ENCODE measurements at regions not wholly inside any gene's neighbourhood (a gene's known extent, or its start where the extent isn't known, plus 50 kb on each side); places are given as distances from the start of the nearest gene placed in this dataset.

- CTCF ChIA-PET, result no interaction called here
- no peaks in the 10 kb centered on the region for H3K4me1 ChIP-seq
- H3K9me3 ChIP-seq, result no peaks in the 10 kb centered on the region
- no peak overlapping the region for H3K27ac ChIP-seq
- POLR2A ChIA-PET, result no interaction called here
- H3K4me3 ChIP-seq, result no peak overlapping the region
- 79% methylated on average over 2 of the region's 2 CpGs for WGBS (ENCODE audit: missing lambda C conversion rate)
- ATAC-seq (no peak), FAIRE-seq (no peak), DNase-seq (ENCODE audit: low read depth in 1 of 2, low spot score in 1 of 2) (no peak)
- TF ChIP-seq HOXB5 (CRISPR knock-in tag; IDR thresholded peaks at IDR 0.05) (no peak), ZNF302 (CRISPR knock-in tag; IDR thresholded peaks at IDR 0.05) (no peak), FOXS1 (CRISPR knock-in tag; IDR thresholded peaks at IDR 0.05) (no peak), CTCF (IDR thresholded peaks at IDR 0.05) (no peak), ELK1 (IDR thresholded peaks at IDR 0.05; ENCODE audit: low read depth, low read length) (no peak), NR3C1 (IDR thresholded peaks at IDR 0.05) (no peak), RAD21 (conservative IDR thresholded peaks at IDR 0.05 in 1 of 2, IDR thresholded peaks at IDR 0.05 in 1 of 2) (no peak), ZFP36 (IDR thresholded peaks at IDR 0.05; ENCODE audit: borderline replicate concordance, partially characterized antibody) (no peak), RNF2 (IDR thresholded peaks at IDR 0.05; ENCODE audit: borderline replicate concordance, low read depth) (no peak), HEYL (CRISPR knock-in tag; IDR thresholded peaks at IDR 0.05) (no peak)
- TF ChIP-seq, protein P1, sequence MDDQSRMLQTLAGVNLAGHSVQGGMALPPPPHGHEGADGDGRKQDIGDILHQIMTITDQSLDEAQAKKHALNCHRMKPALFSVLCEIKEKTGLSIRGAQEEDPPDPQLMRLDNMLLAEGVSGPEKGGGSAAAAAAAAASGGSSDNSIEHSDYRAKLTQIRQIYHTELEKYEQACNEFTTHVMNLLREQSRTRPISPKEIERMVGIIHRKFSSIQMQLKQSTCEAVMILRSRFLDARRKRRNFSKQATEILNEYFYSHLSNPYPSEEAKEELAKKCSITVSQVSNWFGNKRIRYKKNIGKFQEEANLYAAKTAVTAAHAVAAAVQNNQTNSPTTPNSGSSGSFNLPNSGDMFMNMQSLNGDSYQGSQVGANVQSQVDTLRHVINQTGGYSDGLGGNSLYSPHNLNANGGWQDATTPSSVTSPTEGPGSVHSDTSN (IDR thresholded peaks at IDR 0.05), result no peak
- H3K4me2 ChIP-seq, result no peak overlapping the region
Observed at GRCh38 chr9:115770521-115770920, 383.1 kb upstream of the PAPPA start.

DNA sequence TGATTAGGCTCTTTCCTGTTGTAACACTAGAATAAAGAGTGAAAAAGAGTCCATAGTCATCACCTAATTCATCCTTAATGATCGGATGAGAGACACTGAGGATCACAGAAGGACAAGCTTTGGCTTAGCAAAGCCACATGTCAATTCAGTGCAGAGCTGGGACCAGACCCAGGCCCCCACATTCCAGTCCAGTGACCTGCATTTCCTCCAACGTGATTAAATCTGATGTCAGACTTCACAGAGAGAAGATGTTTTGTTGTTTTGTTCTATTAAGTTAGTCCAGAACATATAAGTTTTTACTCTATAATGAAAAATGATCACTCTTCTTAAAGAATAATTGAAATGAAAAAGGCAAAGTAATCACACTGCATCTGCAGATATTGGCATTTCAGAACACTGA lies 377.9 kb upstream of the PAPPA start:
- 53% methylated on average over 2 of the region's 2 CpGs for WGBS (ENCODE audit: missing lambda C conversion rate)
- Histone ChIP-seq H3K9me3 (no peaks in the 10 kb centered on the region), H3K27ac (no peak overlapping the region), H3K4me1 (no peaks in the 10 kb centered on the region), H3K4me3 (no peak overlapping the region), H3K4me2 (no peak overlapping the region)
- DNase-seq (ENCODE audit: low read depth in 1 of 2, low spot score in 1 of 2) (no peak), FAIRE-seq (no peak), ATAC-seq (no peak)
- ChIA-PET CTCF (no interaction called here), POLR2A (no interaction called here)
- TF ChIP-seq HDAC2 (IDR thresholded peaks at IDR 0.05) (no peak), HOXB5 (CRISPR knock-in tag; IDR thresholded peaks at IDR 0.05) (no peak), ZC3H11A (IDR thresholded peaks at IDR 0.05) (no peak), TP53 (CRISPR knock-in tag; IDR thresholded peaks at IDR 0.05) (no peak), POLR2A (IDR thresholded peaks at IDR 0.05; ENCODE audit: low read length) (no peak), CBX2 (IDR thresholded peaks at IDR 0.05; ENCODE audit: borderline replicate concordance, low read depth) (no peak), HOXA7 (CRISPR knock-in tag; IDR thresholded peaks at IDR 0.05) (no peak), HEYL (CRISPR knock-in tag; IDR thresholded peaks at IDR 0.05) (no peak), NFE2L2 (conservative IDR thresholded peaks at IDR 0.05; ENCODE audit: low read length) (no peak), BHLHE40 (IDR thresholded peaks at IDR 0.05; ENCODE audit: low read depth, low read length) (no peak), ATOH8 (CRISPR knock-in tag; IDR thresholded peaks at IDR 0.05; ENCODE audit: low read depth) (no peak), EP300 (IDR thresholded peaks at IDR 0.05) (no peak)
- TF ChIP-seq, protein P2, sequence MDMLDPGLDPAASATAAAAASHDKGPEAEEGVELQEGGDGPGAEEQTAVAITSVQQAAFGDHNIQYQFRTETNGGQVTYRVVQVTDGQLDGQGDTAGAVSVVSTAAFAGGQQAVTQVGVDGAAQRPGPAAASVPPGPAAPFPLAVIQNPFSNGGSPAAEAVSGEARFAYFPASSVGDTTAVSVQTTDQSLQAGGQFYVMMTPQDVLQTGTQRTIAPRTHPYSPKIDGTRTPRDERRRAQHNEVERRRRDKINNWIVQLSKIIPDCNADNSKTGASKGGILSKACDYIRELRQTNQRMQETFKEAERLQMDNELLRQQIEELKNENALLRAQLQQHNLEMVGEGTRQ (IDR thresholded peaks at IDR 0.05), result no peak
- TF ChIP-seq, protein P1 (IDR thresholded peaks at IDR 0.05), result no peak
